ENCODE measurements at regions not wholly inside any gene's neighbourhood (a gene's known extent, or its start where the extent isn't known, plus 50 kb on each side); places are given as distances from the start of the nearest gene placed in this dataset.

DNA sequence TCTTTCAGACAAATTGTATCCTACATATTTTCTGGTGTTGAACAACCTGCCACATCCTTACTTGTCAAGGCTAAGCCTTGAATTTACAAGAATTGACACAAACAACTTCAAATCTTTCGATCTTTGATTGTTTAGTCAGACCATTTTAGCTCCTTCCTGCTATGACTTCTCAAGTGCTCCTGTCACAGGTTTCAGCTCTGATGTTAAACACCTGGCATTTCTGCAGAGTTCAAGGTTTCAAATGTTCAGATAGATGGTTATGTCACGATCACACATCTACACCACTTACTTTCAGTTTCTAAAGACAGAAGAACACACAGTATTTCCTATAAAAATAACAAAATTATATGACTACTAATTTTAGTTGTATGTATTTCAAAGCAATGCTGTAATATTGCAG, 84.0 kb downstream of the RND3 start:
- peak; percentile 43 for DNase-seq (ENCODE audit: low read depth)
- TF ChIP-seq, protein P1, sequence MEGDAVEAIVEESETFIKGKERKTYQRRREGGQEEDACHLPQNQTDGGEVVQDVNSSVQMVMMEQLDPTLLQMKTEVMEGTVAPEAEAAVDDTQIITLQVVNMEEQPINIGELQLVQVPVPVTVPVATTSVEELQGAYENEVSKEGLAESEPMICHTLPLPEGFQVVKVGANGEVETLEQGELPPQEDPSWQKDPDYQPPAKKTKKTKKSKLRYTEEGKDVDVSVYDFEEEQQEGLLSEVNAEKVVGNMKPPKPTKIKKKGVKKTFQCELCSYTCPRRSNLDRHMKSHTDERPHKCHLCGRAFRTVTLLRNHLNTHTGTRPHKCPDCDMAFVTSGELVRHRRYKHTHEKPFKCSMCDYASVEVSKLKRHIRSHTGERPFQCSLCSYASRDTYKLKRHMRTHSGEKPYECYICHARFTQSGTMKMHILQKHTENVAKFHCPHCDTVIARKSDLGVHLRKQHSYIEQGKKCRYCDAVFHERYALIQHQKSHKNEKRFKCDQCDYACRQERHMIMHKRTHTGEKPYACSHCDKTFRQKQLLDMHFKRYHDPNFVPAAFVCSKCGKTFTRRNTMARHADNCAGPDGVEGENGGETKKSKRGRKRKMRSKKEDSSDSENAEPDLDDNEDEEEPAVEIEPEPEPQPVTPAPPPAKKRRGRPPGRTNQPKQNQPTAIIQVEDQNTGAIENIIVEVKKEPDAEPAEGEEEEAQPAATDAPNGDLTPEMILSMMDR (IDR thresholded peaks at IDR 0.05; ENCODE audit: insufficient read depth, low read depth, low read length) = no peak

DNA sequence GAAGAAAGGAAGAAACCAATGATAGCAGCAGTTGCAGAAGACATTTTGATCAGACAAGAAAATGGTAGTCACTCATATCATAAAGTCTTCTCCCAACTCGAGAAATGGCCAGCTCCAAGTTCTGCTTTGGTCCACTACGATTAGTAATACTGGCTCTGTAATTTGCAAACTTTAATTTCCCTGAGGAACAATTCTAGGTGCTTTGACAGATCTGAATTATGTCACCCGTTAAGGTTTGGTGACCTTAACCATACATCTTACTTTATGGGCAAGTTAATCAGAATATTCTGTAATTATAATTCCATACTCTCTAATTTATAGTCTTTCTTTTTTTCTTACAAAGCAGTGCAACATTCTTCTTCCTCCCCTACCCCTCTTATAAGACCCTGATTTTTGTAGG, 84.5 kb downstream of the RND3 start:
- H3K4me3 ChIP-seq (ENCODE audit: low read depth, low read length) = no peak overlapping the region
- DNase-seq (ENCODE audit: low read depth) = no peak
- TF ChIP-seq, protein P1 (IDR thresholded peaks at IDR 0.05; ENCODE audit: insufficient read depth, low read depth, low read length) = no peak

More for the DNA sequence above, 84.0 kb downstream of the RND3 start:
- peak overlapping the region; percentile 26 for H3K4me3 ChIP-seq (ENCODE audit: low read depth, low read length)

DNA sequence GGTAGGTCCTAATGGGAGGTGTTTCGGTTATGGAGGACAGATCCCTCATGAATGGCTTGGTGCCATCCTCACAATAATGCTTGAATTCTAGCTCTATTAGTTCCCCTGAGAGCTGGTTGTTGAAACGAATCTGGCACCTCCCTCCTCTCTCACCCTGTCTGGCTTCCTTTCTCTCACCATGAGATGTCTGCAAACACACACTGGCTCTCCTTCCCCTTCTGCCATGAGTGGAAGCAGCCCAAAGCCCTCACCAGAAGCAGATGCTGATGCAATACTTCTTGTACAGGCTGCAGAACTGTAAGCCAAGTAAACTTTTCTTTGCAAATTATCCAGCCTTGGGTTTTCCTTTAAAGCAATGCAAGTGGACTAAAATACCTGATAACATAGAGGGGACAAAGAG, 86.6 kb downstream of the RND3 start:
- H3K4me3 ChIP-seq (ENCODE audit: low read depth, low read length) = no peak overlapping the region
- peak; percentile 9 for DNase-seq (ENCODE audit: low read depth)
- TF ChIP-seq, protein P1 (IDR thresholded peaks at IDR 0.05; ENCODE audit: insufficient read depth, low read depth, low read length) = no peak

DNA sequence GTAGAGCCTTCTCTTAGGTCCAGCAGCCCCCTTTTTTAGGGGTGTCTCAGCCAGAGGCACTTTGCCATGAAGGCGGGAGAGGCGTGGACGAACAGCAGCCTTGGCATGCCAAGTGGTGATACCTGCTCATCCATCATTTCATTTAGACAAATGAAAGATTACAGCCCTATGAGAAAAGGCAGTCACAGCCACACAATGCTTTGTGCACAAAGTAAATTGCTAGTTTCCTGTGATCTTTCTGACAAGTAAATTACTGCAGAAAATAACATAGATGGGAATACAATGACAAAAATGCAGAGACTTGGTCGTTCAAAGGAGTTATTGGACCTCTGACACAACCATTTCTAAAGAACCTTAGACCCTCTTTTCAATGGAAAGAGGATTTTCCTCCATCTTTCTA, 94.9 kb downstream of the RND3 start:
- no peak for DNase-seq (ENCODE audit: low read depth)
- H3K4me3 ChIP-seq (ENCODE audit: low read depth, low read length) = no peak overlapping the region
- TF ChIP-seq, protein P1 (IDR thresholded peaks at IDR 0.05; ENCODE audit: insufficient read depth, low read depth, low read length) = no peak

DNA sequence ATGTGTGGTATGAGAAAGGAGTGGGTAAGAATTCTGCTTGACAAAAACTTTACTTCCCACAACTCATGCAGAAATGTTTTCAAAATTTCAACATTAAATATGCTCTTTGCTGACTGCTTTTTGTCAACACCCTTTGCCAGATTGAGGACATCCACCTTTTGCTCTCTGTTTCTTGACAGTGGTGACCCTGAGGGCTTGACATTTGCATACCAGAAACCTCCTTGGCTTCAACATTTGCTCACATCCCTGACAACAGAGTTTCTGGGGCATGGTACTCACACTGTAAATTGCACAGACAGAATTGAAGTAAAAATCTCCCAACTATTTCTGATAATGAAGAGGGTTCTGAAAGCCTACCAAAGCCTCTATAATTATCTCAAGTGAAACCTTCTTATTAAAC, 95.7 kb downstream of the RND3 start:
- no peak overlapping the region for H3K4me3 ChIP-seq (ENCODE audit: low read depth, low read length)
- TF ChIP-seq, protein P1 (IDR thresholded peaks at IDR 0.05; ENCODE audit: insufficient read depth, low read depth, low read length) = no peak
- peak; percentile 64 for DNase-seq (ENCODE audit: low read depth)

DNA sequence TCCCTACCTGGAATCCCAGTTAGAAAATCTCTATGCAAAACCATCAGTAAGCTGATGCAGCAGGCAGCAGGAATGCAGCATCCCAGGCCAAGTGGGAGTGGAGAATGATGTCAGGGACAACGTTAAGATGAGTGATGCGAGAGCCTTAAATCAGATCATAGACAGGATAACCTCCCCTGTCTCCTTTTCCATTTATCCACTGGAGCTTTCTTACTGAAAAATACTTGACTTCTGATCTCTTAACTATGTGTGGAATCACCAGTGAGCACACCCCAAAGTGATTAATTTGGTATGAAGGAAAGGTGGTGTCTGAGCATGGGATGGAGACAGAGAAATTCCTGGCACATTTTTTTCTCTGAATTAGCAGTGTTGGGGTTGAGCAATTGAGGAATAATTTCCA, 98.0 kb downstream of the RND3 start:
- DNase-seq (ENCODE audit: low read depth) = no peak
- H3K4me3 ChIP-seq (ENCODE audit: low read depth, low read length) = no peak overlapping the region
- TF ChIP-seq, protein P1 (IDR thresholded peaks at IDR 0.05; ENCODE audit: insufficient read depth, low read depth, low read length) = no peak

DNA sequence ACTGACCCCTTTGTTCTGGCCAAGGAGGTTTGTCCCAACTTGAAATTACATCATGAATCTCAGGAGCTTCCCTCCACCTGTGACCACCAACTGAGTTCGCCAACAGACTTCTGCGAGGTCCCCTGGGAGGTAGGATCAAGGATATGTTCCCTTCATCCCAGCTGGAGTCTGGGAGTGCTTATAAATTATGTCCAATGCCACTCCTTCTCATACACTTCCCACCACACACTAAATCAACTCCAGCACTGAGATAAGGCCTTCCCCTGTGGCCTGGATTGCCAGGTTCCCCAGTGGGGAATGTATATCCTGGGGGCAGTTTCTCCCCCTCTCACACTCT, 99.2 kb downstream of the RND3 start:
- DNase-seq (ENCODE audit: low read depth) = no peak
- H3K4me3 ChIP-seq (ENCODE audit: low read depth, low read length) = no peak overlapping the region
- TF ChIP-seq, protein P1 (IDR thresholded peaks at IDR 0.05; ENCODE audit: insufficient read depth, low read depth, low read length) = no peak
